ENCODE measurements at regions not wholly inside any gene's neighbourhood (a gene's known extent, or its start where the extent isn't known, plus 50 kb on each side); places are given as distances from the start of the nearest gene placed in this dataset.

DNA sequence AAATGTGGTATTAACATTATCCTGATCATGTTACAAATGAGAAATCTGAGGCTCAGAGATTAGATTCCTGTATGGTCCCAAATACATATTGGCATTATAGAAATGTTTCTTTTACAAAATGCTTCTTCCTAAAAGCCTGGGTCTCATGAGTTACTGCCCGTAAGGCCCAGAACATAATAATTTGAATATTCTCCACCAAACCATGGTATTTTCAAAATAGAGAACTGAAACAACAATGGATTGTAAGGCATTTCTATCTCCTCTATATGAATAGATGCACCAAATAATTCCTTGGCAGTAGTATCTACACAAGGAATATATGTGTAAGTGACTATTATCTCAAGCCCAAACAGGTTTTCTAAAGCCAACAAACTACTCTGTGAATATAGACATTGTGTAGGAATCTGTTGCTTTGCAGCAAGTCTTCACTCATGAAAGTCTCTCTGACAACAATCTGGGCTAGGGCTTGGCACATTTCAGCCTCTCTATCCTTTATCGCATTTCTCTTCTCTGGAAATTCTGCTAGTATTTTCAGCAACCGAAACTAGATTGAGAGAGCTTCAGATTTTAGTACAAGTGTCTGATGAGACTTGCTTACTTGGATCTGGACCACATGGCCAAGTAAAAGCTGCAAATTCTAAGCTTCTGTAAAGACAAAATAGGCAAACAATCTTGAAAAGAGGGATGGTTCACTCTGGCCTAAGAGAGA is 112.8 kb upstream of the ARHGAP20 start:
- DNase-seq: no peak

DNA sequence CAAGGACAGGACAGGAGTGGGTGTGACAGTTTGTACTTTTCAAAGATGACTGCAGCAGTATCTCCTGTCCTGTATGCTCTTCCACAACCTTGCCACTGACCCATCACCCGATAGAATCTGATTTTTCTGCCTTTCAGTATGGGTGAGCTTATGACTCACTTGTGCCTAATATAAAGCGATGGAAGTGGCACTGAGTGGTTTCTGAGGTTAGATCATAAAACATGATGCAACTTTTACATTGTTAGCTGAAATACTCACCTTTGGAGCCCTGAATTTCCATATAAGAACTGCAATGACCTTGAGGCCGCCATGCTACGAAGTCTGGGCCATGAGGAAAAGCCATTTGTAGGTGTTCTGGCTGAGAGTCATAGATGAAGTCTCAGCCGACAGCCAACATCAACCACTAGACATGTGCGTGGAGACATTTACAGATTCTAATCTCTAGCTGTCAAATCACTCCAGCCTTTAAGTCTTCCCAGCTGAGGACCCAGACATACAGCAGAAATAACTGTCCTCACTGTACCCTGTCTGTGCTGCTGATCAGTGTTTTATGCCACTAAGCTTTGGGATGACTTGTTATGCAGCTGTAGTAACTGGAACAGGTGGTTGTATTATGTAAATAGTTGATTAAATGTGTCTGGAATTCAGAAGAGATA is 105.9 kb upstream of the ARHGAP20 start:
- DNase-seq: peak; percentile 69

DNA sequence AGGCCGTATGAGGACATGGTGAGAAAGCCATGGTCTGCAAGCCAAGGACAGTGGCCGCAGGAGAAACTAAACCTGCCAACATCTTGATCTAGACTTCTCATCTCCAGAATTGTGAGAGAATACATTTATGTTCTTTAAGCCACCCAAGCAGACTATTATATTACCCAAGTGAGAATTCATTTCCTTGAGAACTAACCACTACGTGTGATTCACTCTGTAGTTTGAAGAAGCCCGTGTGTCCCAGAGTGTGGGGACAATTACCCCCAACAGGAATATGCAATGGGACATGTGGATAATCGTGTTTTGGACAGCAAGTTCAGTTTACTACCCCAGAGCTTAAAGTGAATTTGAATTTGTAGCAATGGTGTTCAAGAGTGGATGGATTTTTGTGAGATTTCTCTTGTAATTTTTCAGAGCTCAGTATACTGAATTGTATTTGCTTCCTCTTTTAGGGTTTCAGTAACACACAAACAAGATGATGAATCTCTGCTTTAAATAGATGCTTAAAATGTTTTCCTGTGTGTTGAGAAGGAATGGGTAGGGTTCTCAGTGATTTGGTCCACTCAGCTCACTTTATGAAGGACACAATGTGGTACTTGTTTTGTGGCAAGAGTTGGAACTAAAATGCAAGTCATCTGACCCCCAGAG is 100.0 kb upstream of the ARHGAP20 start:
- DNase-seq: no peak

DNA sequence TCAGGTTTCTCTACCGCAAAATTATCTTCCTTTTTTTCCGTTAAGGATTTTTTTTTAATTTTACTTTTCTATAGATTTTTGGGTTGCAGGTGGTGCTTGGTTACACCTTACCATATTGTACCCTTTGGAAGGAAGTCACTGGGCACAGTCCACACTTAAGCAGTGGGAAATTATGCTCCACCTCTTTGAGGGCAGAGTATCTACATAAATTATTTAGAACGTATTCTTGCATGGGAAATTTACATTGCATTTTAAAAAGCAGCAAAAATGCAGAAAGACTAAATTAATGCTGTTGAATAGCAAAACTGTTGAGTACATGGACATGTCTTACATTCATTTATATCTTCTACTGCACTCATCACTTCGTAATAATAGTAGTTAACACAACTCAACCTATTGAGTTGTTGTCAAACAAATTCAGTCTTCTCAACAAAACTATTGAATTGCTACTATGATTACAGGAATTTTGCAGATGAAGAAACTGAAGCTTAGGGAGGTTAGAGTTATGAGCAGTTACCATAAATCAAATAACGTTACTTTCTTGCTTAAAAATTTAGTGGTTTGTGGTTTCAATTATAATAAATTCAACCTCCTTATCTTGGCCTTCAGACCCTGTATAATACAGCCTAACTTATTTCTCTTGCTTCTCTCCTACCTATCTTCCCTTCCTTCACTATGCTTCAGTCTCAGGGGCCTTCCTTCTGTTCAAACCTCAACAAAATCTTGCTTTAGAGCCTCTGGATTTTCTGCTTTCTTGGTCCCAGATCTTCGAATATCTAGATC is 97.4 kb upstream of the ARHGAP20 start:
- no peak for DNase-seq

DNA sequence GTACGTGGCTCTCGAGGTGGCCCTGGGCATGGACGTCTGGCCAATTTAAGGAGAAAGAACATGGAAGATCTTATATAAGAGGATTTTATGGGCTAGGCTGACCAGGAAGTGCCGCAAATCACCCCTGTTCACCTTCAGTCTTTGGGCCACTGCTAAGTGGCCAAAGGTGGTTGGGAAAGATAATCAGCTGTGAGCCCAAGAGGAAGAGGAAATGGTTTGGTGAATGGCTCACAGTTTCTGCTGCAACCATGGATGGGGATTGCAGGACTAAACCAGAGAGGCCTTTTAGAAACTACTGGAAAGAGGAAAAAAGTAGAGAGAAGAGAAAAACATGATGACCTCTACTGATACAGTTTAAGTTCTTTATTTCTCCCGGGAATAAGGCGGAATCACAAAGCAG is 96.0 kb upstream of the ARHGAP20 start:
- DNase-seq: no peak

DNA sequence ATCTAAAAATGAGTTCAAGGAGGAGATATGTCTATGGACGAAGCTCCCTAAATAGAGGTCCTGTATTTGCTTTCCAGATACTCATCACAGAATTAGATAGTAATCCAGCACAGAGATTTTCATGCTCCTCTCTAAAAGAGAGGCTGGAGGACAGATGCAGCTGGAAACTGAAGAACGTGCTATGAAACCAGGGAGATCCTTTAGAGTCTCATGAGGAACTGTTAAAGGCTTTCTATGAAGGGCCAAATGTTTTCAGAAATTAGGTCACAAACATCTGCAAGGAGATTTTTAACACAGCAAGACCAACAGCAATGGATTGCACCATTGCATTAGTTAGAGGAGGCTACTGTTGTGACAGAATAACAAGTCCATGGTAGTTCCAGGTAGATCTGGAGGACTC is 95.6 kb upstream of the ARHGAP20 start:
- no peak for DNase-seq

DNA sequence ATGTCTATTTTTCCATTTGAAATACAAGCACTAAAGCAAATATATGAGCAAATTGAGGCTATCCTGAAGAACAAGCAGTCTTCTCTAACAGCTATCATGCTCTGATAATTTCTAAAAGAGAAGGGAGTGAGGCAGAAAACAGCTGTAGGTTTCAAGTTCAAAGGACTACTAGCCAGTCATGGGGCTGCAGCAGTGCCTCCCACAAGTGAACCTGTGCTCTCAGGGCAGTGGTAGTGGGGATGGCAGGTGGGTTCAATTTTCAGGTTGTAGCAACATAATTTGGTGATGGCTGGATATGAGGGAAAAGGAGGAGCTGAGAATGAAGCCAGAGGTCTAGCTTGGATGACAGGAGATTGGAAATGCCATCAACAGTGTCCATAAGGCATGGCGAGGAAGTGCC is 93.5 kb upstream of the ARHGAP20 start:
- no peak for DNase-seq

DNA sequence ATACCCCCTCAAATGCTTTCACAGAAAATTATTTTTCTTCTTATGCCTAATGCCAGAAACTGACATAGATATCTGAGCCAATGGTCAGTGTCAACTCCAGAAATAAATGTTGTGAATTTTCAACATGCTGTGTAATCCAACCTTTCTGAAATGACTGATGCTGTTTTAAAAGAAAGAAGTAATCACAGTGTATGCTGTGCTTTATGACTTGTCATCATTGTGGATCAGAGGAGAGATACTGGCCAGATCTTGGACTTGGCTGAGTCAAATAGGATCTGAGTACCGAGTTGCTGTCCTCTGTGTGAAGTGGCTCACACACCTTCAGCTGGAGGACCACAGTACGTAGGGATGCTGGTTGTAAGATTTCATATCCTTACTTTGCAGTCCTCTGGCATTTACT is 89.9 kb upstream of the ARHGAP20 start:
- DNase-seq: no peak

DNA sequence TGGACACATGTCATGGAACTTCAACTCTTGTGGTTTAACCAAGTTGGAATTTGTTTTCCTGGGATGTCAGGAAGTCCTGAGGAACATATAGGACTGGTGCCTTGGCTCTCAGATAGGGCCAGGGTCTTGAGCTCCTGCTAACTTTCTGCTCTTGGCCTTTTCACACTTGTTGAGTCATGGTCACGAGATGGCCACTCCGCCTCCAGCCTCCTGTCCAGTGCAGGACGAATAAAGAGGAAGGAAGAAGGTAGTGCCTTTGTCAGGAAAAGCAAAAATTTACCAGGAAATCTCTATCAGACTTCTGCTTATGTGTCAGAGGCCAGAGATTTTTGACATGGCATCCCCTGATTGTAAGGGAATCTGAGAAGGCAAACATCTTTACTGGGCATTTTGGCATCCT is 89.1 kb upstream of the ARHGAP20 start:
- DNase-seq: no peak

DNA sequence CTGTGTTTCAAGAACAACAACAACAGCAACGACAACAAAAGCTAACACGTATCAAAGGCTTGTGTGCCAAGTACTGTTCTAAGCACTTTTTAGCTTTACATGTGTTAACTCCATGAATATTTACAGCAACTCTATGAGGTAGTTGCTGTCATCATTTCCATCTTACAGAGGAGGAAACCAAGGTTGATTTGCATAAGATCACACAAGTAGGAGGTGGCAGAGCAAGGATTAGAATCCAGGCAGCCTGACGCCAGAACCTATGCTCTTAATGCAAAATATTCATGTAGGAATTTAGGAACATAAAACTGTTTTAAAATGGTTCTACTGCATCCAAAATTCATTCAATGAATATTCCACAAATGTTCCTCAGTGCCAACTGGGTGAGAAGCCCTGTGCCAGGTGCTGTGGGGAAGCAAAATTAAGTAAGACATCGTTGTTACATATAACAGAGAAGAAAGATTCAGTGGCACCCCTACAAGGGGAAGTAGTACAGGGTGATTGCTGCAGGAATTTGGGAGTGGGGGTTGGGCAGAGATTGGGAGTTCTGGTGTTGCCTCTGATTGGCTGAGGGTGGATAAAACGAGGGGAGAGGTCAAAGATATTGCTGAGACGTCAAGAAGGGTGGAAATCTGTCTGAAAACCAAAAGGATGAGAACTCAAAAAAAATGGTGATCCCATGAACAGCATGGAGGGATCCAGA is 86.1 kb upstream of the ARHGAP20 start:
- DNase-seq: no peak

DNA sequence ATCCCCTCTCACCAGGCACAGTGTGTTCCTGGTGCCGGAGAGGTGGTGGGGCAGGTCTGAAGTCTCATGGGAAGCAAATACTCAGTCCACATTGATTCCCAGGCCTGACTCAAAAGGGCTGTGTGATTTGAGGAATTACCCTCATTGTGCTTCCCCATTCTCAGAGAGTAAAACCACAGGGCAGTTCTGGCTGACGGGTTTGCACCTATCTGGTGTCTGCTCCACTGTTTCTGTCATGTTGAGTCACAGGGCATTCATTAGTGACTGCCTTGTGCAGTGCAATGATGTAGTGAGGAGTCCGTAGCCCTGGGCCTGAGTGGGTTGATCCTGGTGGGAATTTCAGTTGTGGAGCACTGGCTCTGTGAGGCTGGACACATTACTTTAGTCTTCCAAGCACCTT is 85.2 kb upstream of the ARHGAP20 start:
- DNase-seq: no peak

DNA sequence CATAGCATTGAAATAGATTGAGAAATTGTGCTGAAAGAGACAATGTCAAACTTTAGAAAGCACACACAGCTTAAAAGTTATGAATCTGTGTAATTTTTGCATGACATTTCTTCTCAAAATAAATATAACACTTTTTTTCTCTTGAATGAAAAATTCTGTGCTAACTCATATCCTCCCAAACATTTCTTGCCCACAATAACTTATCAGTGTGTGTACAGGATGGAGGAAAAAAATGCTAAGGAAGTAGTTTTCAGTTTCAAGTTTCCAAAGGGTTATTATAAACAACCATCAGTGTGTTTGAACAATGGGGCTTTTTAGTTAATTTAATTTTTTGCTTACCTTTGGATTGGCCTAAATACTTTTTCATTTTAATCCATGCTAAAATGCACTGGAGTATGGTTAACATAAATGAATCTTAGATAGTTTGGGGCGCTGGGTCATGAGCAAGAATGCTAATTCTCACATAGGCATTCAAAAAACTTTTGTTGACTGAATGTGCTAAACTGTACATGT is 82.9 kb upstream of the ARHGAP20 start:
- no peak for DNase-seq

DNA sequence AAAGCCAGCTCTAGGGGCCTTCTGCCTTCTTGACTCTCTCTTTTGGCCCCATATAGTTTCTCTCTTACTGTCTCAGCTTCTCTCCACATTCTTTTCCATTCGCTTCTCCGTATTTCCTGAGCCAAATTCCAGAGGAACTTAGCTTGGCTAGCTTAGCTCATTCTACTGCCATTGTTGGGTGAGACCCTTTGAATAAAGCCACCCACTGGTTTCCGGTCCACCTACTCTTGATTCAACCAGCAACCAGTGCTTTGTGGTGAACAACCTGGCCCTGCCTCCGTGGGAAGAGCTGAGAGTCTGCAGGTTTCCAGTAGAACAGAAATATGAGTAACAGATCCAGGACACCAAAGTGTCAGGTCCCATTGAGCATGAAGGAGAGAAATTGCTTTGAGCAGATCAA is 81.3 kb upstream of the ARHGAP20 start:
- no peak for DNase-seq

DNA sequence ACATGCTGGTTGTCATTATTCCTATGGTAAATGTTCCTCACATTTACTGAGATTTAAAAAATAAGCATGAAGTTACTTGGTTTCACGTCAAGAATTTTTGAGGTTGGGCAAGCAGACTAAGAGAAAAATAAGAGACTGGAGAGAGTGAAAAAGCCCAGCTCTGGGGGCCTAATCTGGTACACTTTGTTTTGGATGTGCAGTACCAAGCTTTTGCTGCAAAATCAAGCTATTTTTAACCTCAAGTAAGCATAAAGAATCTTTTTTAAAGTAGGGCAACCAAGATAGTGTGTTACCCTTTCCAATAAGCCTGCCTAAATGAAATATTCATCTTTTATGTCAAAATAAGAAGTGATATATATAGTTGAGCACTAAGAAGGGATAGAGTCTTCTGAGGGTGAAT is 79.4 kb upstream of the ARHGAP20 start:
- DNase-seq: no peak

DNA sequence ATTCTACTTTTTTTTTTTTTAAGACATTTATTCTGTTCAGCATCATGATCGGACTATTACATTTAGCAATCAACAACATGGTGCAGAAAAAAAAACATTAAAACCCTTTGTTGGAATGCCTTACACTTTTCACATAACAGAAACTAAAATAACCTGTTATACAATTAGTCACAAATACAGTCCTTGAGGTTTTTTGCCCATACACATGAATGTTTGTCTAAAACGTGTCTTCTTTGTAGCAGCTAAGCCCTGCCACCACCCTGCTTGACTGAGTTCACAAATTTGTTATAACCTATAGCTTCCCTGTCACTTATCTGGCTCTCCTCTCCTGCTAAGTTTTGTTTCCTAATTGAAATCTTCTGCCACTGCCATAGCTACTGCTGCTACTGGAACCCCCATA is 75.4 kb upstream of the ARHGAP20 start:
- DNase-seq: no peak

DNA sequence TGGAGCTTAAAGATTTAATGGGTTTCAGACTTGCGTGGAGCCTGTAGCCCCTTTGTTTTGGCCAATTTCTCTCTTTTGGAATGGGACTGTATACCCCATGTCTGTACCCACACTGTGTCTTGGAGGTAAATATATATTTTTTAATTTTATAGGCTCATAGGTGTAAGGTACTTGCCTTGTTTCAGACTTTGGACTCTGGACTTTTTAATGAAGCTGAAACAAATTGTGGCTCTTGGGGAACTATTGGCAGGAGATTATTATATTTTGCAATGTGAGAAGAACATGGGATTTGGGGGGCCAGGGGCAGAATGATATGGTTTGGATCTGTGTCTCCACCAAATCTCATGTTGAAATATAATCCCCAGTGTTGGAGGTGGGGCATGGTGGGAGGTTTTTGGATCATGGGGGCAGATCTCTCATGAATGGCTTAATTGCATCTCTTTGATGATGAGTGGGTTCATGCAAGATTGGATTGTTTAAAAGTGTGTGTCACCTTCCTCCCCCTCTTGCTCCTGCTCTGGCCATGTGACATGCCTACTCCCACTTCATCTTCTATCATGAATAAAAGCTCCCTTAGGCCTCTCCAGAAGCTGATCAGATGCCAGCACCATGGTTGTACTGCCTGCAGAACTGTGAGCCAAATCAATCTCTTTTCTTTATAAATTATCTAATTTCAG is 74.1 kb upstream of the ARHGAP20 start:
- DNase-seq: no peak

DNA sequence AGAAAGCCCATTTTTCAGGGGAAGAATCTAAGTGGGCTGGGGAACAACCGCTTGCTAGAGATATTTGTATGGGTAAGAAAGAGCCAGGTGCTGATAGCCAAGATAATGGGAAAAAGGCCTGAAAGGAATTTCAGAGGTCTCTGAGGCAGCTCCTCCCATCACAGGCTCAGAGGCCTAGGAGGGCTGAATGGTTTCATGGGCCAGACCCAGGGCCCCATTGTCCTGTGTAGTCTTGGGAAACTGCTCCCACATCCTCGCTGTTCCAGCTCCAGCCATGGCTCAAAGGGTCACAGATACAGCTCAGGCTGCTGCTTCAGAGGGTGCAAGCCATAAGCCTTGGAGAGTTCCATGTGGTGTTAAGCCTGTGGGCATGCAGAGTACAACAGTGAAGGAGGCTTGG is 73.2 kb upstream of the ARHGAP20 start:
- DNase-seq: no peak

DNA sequence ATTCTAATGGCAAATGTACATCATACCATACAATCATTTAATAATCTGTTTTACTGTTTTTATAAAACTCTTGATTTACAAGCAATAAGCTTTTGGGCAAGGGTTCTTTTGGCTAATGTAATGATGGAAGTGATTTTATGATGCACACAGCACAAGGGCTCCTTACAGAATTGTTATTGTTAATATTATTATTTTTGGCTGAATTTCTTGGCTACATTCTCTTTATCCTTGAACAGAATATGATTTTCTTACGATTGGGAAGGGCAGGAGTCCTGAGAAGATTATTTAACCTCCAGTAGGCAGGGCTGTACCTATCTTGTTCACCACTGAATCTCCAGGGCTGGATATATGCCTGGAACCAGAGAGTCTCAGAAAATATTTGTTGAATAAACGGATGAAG is 70.4 kb upstream of the ARHGAP20 start:
- no peak for DNase-seq

DNA sequence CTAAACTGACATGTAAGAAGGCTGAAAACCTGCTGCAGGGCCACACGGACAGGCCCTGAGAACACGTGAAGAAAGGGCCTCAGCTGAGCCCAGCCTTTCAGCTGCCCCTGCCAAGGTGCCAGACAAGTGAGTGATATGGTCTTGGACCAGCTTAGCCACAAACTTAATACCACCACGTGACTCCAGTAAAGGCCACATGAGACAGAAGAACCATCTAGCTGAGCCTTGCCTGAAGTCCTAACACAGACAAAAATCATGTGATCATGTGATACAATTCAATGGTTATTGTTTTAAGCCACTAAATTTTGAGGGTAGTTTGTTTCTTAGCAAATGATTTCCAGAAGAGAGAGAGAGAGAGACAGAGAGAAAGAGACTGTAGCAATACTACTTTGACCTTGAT is 66.9 kb upstream of the ARHGAP20 start:
- DNase-seq: no peak

DNA sequence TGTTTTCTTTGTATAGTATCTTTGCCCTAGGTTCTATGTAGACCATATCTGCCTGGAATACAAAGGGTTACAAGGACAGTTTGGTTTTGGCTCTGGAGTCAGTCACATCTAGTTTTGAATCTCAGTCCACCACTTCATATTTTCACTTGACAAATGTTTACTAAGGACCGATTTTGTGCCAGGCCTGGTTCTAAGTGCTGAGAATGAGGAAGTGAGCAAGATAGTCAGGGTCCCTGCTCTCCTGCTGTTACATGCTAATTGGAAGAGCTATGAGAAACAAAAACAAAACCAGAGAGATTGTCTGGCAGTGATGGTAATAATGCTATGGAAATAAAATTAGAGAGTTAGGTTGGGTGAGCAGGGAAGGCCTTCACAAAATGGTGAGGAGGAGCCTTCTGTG is 66.1 kb upstream of the ARHGAP20 start:
- DNase-seq: no peak

DNA sequence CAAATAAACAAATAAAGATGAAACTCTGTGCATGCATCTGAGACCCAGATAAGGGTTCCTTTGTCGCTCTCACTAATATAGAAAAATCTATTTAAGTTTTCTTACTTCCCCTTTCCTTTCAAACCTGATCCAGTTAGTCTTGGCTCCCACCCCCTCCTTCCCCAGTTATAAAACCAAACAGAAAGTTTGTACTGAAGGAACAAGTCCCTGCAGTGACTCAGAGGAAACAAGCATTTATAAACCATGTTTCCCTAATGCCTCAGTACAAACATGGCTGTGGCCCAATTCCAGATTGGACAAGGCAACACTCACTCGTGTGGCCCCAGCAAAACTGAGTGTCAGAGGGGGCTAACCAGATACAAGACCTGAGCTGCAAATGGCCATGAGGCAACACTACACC is 65.5 kb upstream of the ARHGAP20 start:
- DNase-seq: peak; percentile 33

DNA sequence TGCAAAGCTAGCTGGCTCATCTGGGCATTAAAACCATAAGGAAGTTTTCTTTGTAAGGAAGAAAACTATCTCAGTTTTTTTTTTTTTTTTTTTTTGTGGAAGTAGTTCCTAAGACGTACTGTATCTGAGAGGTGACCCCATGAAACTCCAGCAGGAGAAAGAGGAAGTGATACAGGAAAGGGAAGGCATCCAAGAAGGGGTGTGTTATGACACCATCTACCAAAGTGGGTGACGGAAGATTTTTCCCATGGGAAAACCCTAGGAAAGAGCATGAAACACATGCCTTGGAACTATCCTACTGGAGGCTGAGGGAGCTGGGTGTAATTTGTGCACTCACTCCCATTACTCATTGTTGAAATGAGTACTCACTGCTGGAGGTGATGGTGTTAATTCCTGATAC is 63.8 kb upstream of the ARHGAP20 start:
- no peak for DNase-seq
